Large intestine (tissue), 3 donors: ENCODE measurements at regions not wholly inside any gene's neighbourhood (a gene's known extent, or its start where the extent isn't known, plus 50 kb on each side); places are given as distances from the start of the nearest gene placed in this dataset.

ENCODE experiments used
- DNase-seq, 2 donors: peaks; one replicate each; pipeline versions ENCODE4 v3.0.0 to v3.0.0-alpha.2; 2013
- H3K27ac ChIP-seq: one replicate; pipeline ENCODE4 v1.5.1; 2013; ENCODE audit warnings: low read length
- H3K27me3 ChIP-seq: 2 replicates; pipeline ENCODE4 v1.6.1; 2013; ENCODE audit warnings: low read length; ENCODE audit not compliant: control insufficient read depth, insufficient read depth
- H3K36me3 ChIP-seq: 2 replicates; pipeline ENCODE4 v1.6.1; 2013; ENCODE audit warnings: low read length; ENCODE audit not compliant: control insufficient read depth, insufficient read depth
- H3K4me1 ChIP-seq: one replicate; pipeline ENCODE4 v1.6.1; 2013; ENCODE audit warnings: low read length; ENCODE audit not compliant: control insufficient read depth, insufficient read depth
- H3K4me3 ChIP-seq: one replicate; pipeline ENCODE4 v1.5.1; 2013; ENCODE audit warnings: low read length
- H3K9me3 ChIP-seq: one replicate; pipeline ENCODE4 v1.6.1; 2013; ENCODE audit warnings: mild to moderate bottlenecking, low read depth, low read length, moderate library complexity; ENCODE audit not compliant: control insufficient read depth
- WGBS: methylation state at CpG from one replicate; pipeline ENCODE4 v1.1.5; 2013; ENCODE audit warnings: low lambda C conversion rate; ENCODE audit not compliant: insufficient coverage; 5-methylcytosine and 5-hydroxymethylcytosine counted together

GRCh38 chrX:11836284-11836683 is 78.2 kb downstream of the MSL3 start:
- no peak overlapping the region for H3K4me3 ChIP-seq
- H3K36me3 ChIP-seq: no peaks in the 10 kb centered on the region
- H3K4me1 ChIP-seq: no peaks in the 10 kb centered on the region
- DNase-seq: no peak
- H3K27me3 ChIP-seq: no peaks in the 10 kb centered on the region
- no peaks in the 10 kb centered on the region for H3K9me3 ChIP-seq
- H3K27ac ChIP-seq: no peak overlapping the region

- no peaks in the 10 kb centered on the region for H3K36me3 ChIP-seq
- H3K4me1 ChIP-seq: no peaks in the 10 kb centered on the region
- no CpG with 5 or more reads among the region's 3 CpGs for WGBS
- no peak overlapping the region for H3K4me3 ChIP-seq
- no peaks in the 10 kb centered on the region for H3K9me3 ChIP-seq
- DNase-seq: no peak
- H3K27ac ChIP-seq: no peak overlapping the region
- no peaks in the 10 kb centered on the region for H3K27me3 ChIP-seq
Observed at GRCh38 chrX:11837437-11837836, 79.4 kb downstream of the MSL3 start.

GRCh38 chrX:11864171-11864570 is 106.1 kb downstream of the MSL3 start:
- no CpG with 5 or more reads among the region's 2 CpGs for WGBS
- no peak for DNase-seq
- no peak overlapping the region for H3K4me3 ChIP-seq
- H3K27ac ChIP-seq: no peak overlapping the region
- no peaks in the 10 kb centered on the region for H3K9me3 ChIP-seq
- H3K27me3 ChIP-seq: no peaks in the 10 kb centered on the region
- no peaks in the 10 kb centered on the region for H3K4me1 ChIP-seq
- H3K36me3 ChIP-seq: no peaks in the 10 kb centered on the region

GRCh38 chrX:11867610-11868345 is 109.7 kb downstream of the MSL3 start:
- no peak overlapping the region for H3K4me3 ChIP-seq
- no peak overlapping the region for H3K27ac ChIP-seq
- H3K27me3 ChIP-seq: no peaks in the 10 kb centered on the region
- WGBS: 80% methylated on average over 1 of the region's 7 CpGs
- H3K9me3 ChIP-seq: no peaks in the 10 kb centered on the region
- H3K4me1 ChIP-seq: no peaks in the 10 kb centered on the region
- H3K36me3 ChIP-seq: no peaks in the 10 kb centered on the region
- DNase-seq: no peak

- H3K27ac ChIP-seq: no peak overlapping the region
- no peaks in the 10 kb centered on the region for H3K27me3 ChIP-seq
- H3K36me3 ChIP-seq: no peaks in the 10 kb centered on the region
- peaks cover 2% of the 10 kb centered on the region for H3K9me3 ChIP-seq
- no CpG with 5 or more reads among the region's 2 CpGs for WGBS
- H3K4me1 ChIP-seq: no peaks in the 10 kb centered on the region
- no peak for DNase-seq
- no peak overlapping the region for H3K4me3 ChIP-seq
Observed at GRCh38 chrX:11870789-11871188, 112.8 kb downstream of the MSL3 start.

GRCh38 chrX:11881485-11882170 is 123.6 kb downstream of the MSL3 start:
- Histone ChIP-seq H3K36me3 (no peaks in the 10 kb centered on the region), H3K27me3 (no peaks in the 10 kb centered on the region), H3K27ac (peak overlapping the region; percentile 58), H3K4me3 (no peak overlapping the region), H3K9me3 (no peaks in the 10 kb centered on the region), H3K4me1 (peaks cover 6% of the 10 kb centered on the region)
- DNase-seq: peak in 1 of 2 donors; percentile 19
- no CpG with 5 or more reads among the region's 4 CpGs for WGBS

GRCh38 chrX:11886745-11887144 is 128.7 kb downstream of the MSL3 start:
- H3K4me3 ChIP-seq: no peak overlapping the region
- peaks cover 10% of the 10 kb centered on the region for H3K4me1 ChIP-seq
- no peaks in the 10 kb centered on the region for H3K36me3 ChIP-seq
- H3K27me3 ChIP-seq: no peaks in the 10 kb centered on the region
- no CpG with 5 or more reads among the region's 1 CpG for WGBS
- no peaks in the 10 kb centered on the region for H3K9me3 ChIP-seq
- no peak for DNase-seq
- H3K27ac ChIP-seq: peak overlapping the region; percentile 12

- Histone ChIP-seq H3K27me3 (no peaks in the 10 kb centered on the region), H3K36me3 (no peaks in the 10 kb centered on the region), H3K4me1 (peaks cover 5% of the 10 kb centered on the region), H3K9me3 (no peaks in the 10 kb centered on the region), H3K27ac (peak overlapping the region; percentile 12), H3K4me3 (no peak overlapping the region)
- peak in 1 of 2 donors; percentile 6 for DNase-seq
- no CpG with 5 or more reads among the region's 2 CpGs for WGBS
Observed at GRCh38 chrX:11887175-11887574, 129.1 kb downstream of the MSL3 start.

- Histone ChIP-seq H3K36me3 (no peaks in the 10 kb centered on the region), H3K9me3 (no peaks in the 10 kb centered on the region), H3K4me3 (no peak overlapping the region), H3K27me3 (no peaks in the 10 kb centered on the region), H3K27ac (no peak overlapping the region), H3K4me1 (peaks cover 4% of the 10 kb centered on the region)
- DNase-seq: no peak
Observed at GRCh38 chrX:11888421-11888820, 130.4 kb downstream of the MSL3 start.

GRCh38 chrX:11889791-11890190 is 131.8 kb downstream of the MSL3 start:
- Histone ChIP-seq H3K27ac (no peak overlapping the region), H3K27me3 (no peaks in the 10 kb centered on the region), H3K4me1 (peaks cover 10% of the 10 kb centered on the region), H3K36me3 (no peaks in the 10 kb centered on the region), H3K4me3 (no peak overlapping the region), H3K9me3 (no peaks in the 10 kb centered on the region)
- no peak for DNase-seq
